Left lung (tissue), 4 donors: ENCODE measurements at regions not wholly inside any gene's neighbourhood (a gene's known extent, or its start where the extent isn't known, plus 50 kb on each side); places are given as distances from the start of the nearest gene placed in this dataset.

ENCODE experiments used
- ATAC-seq: fragments of 200-7000 bp; cut with Tn5 transposase; one replicate; pipeline ENCODE4 v1.9.1; 2020; ENCODE audit warnings: moderate library complexity
- DNase-seq, 4 donors: peaks; one replicate each; pipeline ENCODE4 v3.0.0-alpha.2; 2013 to 2020
- H3K27ac ChIP-seq, 2 donors: fragments of 200-600 bp; sonication (generic) in 1 of 2; one replicate each; pipeline versions ENCODE4 v1.5.0 to v1.8.0; 2020 to 2021
- H3K27me3 ChIP-seq, 2 donors: fragments of 200-600 bp; sonication (generic) in 1 of 2; one replicate each; pipeline versions ENCODE4 v1.5.0 to v1.8.0; 2020 to 2021
- H3K36me3 ChIP-seq, 2 donors: fragments of 200-600 bp; sonication (generic) in 1 of 2; one replicate each; pipeline versions ENCODE4 v1.5.0 to v1.8.0; 2020 to 2021
- H3K4me1 ChIP-seq, 2 donors: fragments of 200-600 bp; one replicate each; pipeline ENCODE4 v1.8.0; 2021
- H3K4me3 ChIP-seq, 2 donors: fragments of 200-600 bp; sonication (generic) in 1 of 2; one replicate each; pipeline versions ENCODE4 v1.5.0 to v1.8.0; 2020 to 2021; ENCODE audit warnings: mild to moderate bottlenecking in 1 of 2
- H3K9me3 ChIP-seq, 2 donors: fragments of 200-600 bp; sonication (generic) in 1 of 2; one replicate each; pipeline versions ENCODE4 v1.5.0 to v1.8.0; 2020 to 2021
- CTCF ChIP-seq, 2 donors: fragments of 200-600 bp; sonication (generic) in 1 of 2; IDR thresholded peaks; one replicate each; pipeline versions ENCODE4 v1.5.0 to v1.8.0; 2021; ENCODE audit warnings: antibody characterized with exemption in 2 of 2
- intact Hi-C, 2 donors: fragments of 100-400 bp; cut with DNase I; formaldehyde crosslinking; loops; one replicate each; pipeline versions ENCODE4 v1.11.2 to v1.14.2; 2022
- donor health status: DM: no; HTN: yes; CAD: no.
- donor health status: DM: no; HTN: no; CAD: no.

GRCh38 chr20:17849901-17850683 is 118.5 kb downstream of the SNX5 start:
- Histone ChIP-seq H3K9me3 (no peaks in the 10 kb centered on the region), H3K4me3 (no peak overlapping the region), H3K27me3 (no peaks in the 10 kb centered on the region), H3K36me3 (no peaks in the 10 kb centered on the region), H3K4me1 (peaks cover 0 to 16% of the 10 kb centered on the region in 2 donors), H3K27ac (peak overlapping the region in 1 of 2 donors; percentile 68)
- ATAC-seq (peak; percentile 71), DNase-seq (no peak)
- intact Hi-C loops: no loop called here
- no peak for TF ChIP-seq CTCF (IDR thresholded peaks at IDR 0.05)

- DNase-seq (no peak), ATAC-seq (no peak)
- Histone ChIP-seq H3K27ac (peak overlapping the region in 1 of 2 donors; percentile 68), H3K27me3 (no peaks in the 10 kb centered on the region), H3K9me3 (no peaks in the 10 kb centered on the region), H3K4me3 (no peak overlapping the region), H3K36me3 (no peaks in the 10 kb centered on the region), H3K4me1 (peaks cover 0 to 16% of the 10 kb centered on the region in 2 donors)
- no peak for TF ChIP-seq CTCF (IDR thresholded peaks at IDR 0.05)
- intact Hi-C loops: no loop called here
These were observed 119.3 kb downstream of the SNX5 start for GRCh38 chr20:17849138-17849900.

- no peak for ATAC-seq
- Histone ChIP-seq H3K27me3 (no peaks in the 10 kb centered on the region), H3K4me3 (no peak overlapping the region), H3K27ac (no peak overlapping the region), H3K9me3 (no peaks in the 10 kb centered on the region), H3K4me1 (peaks cover 4 to 21% of the 10 kb centered on the region in 2 donors), H3K36me3 (no peaks in the 10 kb centered on the region)
- no peak for TF ChIP-seq CTCF (IDR thresholded peaks at IDR 0.05)
- no peak for DNase-seq
- intact Hi-C loops: no loop called here
These were observed 120.1 kb downstream of the SNX5 start for GRCh38 chr20:17848249-17849048.

GRCh38 chr20:17845701-17846475 is 122.7 kb downstream of the SNX5 start:
- DNase-seq: no peak
- H3K27me3 ChIP-seq: no peaks in the 10 kb centered on the region
- intact Hi-C loops: no loop called here
- H3K4me3 ChIP-seq: no peak overlapping the region
- no peaks in the 10 kb centered on the region for H3K36me3 ChIP-seq
- TF ChIP-seq CTCF (IDR thresholded peaks at IDR 0.05): no peak
- ATAC-seq: no peak
- H3K27ac ChIP-seq: peak overlapping the region in 1 of 2 donors; percentile 37
- H3K9me3 ChIP-seq: no peaks in the 10 kb centered on the region
- peaks cover 13 to 30% of the 10 kb centered on the region in 2 donors for H3K4me1 ChIP-seq
